B cell (primary cell): ENCODE measurements at regions not wholly inside any gene's neighbourhood (a gene's known extent, or its start where the extent isn't known, plus 50 kb on each side); places are given as distances from the start of the nearest gene placed in this dataset.

Experiments used
- EZH2 ChIP-seq: IDR thresholded peaks from 2 replicates; pipeline ENCODE4 v1.6.1; 2012; ENCODE audit warnings: borderline replicate concordance, low read depth, mild to moderate bottlenecking, moderate library complexity, low read length; ENCODE audit not compliant: insufficient read depth, poor library complexity, severe bottlenecking
- TF ChIP-seq, protein P1 (sequence below): fragments of 200-600 bp; IDR thresholded peaks from one replicate; pipeline ENCODE4 v1.8.0; 2022; ENCODE audit warnings: antibody characterized with exemption, mild to moderate bottlenecking

DNA sequence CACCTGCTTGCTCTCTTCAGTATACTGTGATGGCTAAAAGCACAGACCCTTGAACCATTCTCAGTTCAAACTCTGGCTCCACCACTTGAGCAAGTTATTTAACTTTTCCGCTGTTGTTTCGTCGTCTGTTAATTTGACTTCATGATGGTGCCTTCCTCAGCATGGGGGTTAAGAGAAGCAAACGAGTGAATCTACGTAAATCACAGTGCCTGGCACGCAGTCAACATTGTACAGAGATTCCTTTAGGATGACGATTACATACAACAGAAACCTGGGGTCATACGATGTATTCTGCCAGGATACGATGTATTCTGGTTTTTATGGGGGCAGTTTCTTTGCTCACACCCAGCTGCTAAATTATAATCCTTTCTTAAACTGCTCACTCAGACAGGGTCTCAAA, 515.6 kb downstream of the CCDC171 start:
- no peak for TF ChIP-seq EZH2
- TF ChIP-seq, protein P1, sequence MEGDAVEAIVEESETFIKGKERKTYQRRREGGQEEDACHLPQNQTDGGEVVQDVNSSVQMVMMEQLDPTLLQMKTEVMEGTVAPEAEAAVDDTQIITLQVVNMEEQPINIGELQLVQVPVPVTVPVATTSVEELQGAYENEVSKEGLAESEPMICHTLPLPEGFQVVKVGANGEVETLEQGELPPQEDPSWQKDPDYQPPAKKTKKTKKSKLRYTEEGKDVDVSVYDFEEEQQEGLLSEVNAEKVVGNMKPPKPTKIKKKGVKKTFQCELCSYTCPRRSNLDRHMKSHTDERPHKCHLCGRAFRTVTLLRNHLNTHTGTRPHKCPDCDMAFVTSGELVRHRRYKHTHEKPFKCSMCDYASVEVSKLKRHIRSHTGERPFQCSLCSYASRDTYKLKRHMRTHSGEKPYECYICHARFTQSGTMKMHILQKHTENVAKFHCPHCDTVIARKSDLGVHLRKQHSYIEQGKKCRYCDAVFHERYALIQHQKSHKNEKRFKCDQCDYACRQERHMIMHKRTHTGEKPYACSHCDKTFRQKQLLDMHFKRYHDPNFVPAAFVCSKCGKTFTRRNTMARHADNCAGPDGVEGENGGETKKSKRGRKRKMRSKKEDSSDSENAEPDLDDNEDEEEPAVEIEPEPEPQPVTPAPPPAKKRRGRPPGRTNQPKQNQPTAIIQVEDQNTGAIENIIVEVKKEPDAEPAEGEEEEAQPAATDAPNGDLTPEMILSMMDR = no peak
